RPMI7951 (cell line): ENCODE measurements at regions not wholly inside any gene's neighbourhood (a gene's known extent, or its start where the extent isn't known, plus 50 kb on each side); places are given as distances from the start of the nearest gene placed in this dataset.
"Not testable (repeated sequence)": the region's sequence is repeated elsewhere in the genome, so short reads cannot be mapped to it uniquely, and the experiment has no call there.

Experiments used
- DNase-seq: peaks from one replicate; pipeline ENCODE4 v3.0.0-alpha.2; 2012; ENCODE audit warnings: low read depth

DNA sequence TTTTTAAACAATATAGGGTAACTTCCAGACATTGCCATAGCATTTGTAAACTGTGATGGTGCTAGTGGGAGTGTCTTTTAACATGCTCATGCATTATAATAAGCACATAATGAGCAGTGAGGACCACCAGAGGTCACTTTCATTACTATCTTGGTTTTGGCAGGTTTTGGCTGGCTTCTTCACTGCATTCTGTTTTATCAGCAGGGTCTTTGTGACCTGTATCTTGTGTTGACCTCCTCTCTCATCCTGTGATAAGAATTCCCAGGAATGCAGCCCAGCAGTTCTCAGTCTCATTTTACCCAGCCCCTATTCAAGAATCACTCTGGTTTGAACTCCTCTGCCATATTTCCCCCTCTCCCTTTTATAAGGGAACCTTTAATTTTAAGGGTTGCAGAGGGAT lies 91.3 kb downstream of the ZNF467 start:
- DNase-seq: no peak

- DNase-seq: no peak
Measured at GRCh38 chr7:149681274-149681673, 92.1 kb downstream of the ZNF467 start.

DNA sequence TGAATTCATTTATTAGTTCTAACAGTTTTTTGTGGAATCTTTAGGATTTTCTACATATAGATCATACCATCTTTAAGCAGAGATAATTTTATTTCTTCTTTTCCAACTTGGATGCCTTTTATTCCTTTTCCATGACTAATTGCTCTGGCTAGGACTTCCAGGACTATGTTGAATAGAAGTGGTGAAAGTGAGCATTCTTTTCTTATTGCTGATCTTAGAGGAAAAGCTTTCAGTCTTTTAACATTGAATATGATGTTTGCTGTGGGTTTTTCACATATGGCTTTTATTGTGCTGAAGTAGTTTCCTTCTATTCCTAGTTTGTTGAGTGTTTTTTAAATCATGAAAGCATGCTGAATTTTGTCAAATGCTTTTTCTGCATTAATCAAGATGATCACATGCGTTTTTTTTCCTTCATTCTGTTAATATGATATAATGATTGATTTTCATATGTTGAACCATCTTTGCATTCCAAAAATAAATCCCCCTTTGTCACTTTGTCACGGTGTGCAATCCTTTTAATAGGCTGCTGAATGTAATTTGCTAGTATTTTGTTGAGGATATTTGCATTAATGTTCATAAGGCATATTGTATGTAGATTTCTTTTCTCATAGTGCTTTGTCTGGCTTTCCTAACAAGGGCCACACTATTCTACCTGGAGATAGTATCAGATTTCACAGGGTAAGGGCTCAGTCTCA lies 92.9 kb downstream of the ZNF467 start:
- no peak for DNase-seq

- not testable (repeated sequence) for DNase-seq
Measured at GRCh38 chr7:149674728-149675385, 98.5 kb downstream of the ZNF467 start.

- DNase-seq: no peak
Measured at GRCh38 chr7:149673006-149673405, 100.4 kb downstream of the ZNF467 start.

DNA sequence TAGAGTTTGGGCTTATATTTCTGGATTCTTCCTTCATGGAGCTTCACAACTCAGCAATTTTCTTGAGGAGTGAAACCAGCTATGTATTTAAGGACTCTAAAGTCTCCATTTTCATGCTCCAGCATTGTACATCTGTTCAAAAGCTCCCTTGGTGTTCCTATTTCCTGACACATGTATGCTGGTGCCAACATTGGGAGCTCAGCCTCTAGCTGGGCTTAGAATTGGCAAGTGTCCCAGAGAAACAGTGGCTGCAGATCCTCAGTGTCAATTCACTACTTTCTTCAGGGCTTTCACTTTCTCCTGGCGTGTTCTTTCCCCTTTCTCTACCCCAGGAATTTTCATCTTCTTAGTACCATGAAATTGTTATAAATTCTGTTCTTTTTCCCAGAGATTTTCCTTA lies 103.1 kb downstream of the ZNF467 start:
- DNase-seq: peak; percentile 74

DNA sequence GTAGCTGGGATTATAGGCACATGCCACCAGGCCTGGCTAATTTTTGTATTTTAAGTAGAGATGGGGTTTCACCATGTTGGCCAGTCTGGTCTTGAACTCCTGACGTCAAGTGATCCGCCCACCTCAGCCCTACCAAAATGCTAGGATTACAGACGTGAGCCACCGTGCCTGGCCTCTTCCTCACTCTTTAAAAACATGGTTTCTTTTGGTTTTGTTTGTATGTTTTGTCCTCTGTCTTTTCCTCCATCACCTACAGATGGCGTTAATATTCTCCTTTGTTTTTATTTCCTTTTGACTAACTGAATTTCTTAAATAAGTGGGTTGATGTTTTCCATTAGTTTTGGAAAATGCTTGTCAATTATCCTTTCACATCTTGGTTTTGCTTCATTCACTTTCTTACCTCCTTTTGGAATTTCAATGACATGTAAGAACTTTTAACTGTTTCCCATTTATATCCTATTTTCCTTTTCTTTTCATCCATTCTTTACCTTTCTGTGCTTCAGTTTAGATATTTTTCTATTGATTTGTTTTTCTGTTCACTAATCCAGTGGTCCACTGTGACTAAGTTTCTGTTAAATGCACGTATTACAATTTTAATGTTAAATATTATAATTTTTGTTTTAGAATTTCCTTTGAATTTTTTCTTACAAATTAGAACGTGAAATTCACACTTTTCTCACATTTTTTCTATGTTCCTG lies 104.1 kb downstream of the ZNF467 start:
- DNase-seq: peak; percentile 29

- DNase-seq: no peak
Measured at GRCh38 chr7:149666360-149666945, 106.9 kb downstream of the ZNF467 start.

DNA sequence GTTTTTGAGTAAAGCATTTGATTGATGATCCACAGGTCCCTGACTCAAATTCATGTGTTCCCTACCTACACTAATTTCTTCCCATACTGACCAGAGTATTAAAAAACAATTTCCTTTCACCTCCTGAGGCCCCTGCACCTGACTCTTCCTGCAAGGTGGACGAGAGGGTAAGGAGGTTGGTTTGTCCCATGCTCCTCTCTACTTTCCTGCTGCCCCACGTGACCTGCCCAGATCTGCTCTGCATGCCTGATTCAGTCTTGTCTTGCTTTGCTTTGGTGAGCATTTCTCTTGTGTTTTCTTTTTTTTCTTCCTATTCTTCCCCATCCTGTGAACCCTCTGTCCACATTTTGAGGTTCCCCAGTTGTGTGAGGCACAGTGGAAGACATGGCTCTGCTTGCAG lies 107.8 kb downstream of the ZNF467 start:
- DNase-seq: not testable (repeated sequence)

- DNase-seq: no peak
Measured at GRCh38 chr7:149664666-149665065, 108.7 kb downstream of the ZNF467 start.

DNA sequence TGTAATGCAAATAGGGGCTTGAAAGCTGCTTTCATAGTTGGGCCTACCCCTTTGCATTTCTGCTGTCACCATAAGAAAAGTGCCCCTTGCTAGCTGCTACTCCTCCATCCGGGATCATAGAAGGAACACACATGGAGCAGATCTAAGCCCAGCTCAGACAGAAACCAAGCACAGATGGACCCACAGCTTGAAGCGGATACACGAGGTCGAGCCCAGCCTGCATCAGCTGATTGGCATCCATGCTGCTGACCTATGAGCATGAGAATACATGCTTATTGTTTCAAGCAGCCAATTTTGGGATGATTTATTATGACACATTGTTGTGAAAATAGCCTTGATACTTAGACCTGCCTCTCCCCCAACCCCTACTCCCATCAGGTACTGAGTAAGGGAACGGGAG lies 109.2 kb downstream of the ZNF467 start:
- DNase-seq: no peak

GRCh38 chr7:149662591-149663095 lies 110.7 kb downstream of the ZNF467 start:
- peak; percentile 60 for DNase-seq

DNA sequence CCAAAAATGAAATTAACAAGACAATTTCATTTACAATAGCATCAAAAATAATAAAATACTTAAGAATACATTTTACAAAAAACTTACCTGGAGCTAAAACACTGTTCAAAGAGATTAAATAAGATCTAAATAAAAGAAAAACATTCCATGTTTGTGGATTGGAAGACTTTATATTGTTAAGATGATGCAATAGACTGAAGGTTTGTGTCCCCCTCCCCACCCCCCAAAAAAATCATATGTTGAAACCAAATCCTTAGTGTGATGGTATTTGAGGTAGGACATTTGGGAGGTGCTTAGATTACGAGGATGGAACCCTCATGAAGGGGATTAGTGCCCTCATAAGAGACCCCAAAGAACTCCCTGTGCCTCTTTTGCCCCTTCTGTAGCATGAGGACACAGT lies 117.6 kb downstream of the ZNF467 start:
- no peak for DNase-seq

DNA sequence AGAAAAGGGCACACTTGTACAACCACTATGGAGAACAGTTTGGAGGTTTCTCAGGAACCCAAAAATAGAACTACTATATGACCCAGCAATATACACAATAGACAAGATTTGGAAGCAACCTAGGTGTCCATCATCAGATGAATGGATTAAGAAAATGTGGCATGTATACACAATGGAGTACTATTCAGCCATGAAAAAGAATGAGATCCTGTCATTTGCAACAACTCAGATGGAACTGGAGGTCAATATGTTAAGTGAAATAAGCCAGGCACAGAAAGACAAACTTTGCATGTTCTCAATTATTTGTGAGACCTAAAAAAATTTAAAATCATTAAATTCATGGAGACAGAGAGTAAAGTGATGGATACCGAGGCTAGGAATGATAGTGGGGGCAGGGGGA lies 118.8 kb downstream of the ZNF467 start:
- DNase-seq: no peak

DNA sequence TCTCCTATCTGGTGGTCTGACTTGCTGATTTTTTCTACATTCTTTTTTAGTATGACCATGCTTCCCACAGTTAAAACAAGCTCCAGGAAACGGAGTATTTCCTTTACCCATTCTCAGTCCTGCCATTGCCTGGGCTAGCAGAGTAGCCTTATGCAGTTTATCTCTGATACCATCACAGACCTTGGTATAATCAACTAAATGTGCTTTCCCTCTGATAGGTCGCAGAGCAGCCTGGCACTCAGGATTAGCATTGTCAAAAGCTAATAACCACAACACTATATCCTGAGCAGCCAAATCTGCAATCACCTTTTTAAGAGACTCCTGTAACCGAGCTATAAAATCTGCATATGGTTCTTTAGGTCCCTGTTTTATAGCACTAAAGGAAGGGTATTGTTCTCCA lies 123.2 kb downstream of the ZNF467 start:
- DNase-seq: not testable (repeated sequence)

GRCh38 chr7:149644754-149645153 lies 128.6 kb downstream of the ZNF467 start:
- no peak for DNase-seq

DNA sequence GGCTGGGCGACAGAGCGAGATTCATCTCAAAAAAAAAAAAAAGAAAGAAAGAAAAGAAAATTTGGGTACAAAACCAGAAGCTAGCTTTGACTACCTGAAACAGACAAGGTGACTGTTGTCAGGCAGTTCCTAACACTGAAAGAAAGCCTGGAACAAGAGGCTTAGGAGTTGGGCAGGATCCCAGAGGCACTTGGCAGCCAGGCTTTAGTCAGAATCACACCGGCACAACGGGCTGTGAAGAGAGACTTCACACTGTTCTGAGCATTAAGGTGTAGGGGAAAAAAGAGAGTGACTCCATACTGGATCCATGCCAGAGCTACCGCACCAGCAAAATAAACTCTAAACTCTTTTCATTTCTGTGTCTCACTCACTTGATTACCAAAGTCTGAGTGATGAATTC lies 130.8 kb downstream of the ZNF467 start:
- DNase-seq: no peak

DNA sequence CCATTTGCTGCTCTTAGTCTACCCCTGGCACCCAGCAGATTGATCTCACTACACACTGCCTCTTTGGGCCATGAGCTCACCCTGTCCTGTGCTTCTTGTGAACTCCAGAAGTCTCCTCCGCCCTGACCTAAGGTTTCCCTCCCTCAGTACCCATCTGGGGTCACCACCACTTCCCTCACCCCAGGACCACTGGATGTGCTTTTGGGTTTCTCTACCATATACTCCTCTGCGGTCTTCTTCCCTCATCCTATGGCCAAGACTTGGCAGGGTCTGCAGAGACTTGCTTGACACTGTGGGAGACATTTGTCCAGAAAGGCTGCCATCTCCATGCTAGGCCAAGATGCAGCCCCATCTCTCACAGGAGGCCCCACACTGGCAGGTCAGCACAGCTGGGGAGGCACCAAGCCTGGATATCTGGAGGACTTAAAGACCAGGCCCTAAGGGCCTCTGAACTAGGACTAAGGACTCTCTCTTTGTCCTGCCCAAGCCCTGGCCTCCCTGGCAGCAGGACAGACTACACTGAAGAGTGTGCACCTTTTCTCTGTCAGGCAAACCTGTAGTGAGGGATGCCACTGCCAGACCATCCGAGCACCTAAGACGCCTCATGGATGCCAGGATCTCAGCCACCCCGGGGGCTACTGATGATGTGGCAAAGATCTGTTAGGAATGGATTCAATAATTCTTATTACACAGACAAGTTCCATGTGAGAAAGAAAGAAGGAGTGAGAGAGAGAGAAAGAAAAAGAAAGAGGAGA lies 134.6 kb downstream of the ZNF467 start:
- DNase-seq: no peak

- DNase-seq: no peak
Measured at GRCh38 chr7:149637911-149638565, 135.3 kb downstream of the ZNF467 start.

DNA sequence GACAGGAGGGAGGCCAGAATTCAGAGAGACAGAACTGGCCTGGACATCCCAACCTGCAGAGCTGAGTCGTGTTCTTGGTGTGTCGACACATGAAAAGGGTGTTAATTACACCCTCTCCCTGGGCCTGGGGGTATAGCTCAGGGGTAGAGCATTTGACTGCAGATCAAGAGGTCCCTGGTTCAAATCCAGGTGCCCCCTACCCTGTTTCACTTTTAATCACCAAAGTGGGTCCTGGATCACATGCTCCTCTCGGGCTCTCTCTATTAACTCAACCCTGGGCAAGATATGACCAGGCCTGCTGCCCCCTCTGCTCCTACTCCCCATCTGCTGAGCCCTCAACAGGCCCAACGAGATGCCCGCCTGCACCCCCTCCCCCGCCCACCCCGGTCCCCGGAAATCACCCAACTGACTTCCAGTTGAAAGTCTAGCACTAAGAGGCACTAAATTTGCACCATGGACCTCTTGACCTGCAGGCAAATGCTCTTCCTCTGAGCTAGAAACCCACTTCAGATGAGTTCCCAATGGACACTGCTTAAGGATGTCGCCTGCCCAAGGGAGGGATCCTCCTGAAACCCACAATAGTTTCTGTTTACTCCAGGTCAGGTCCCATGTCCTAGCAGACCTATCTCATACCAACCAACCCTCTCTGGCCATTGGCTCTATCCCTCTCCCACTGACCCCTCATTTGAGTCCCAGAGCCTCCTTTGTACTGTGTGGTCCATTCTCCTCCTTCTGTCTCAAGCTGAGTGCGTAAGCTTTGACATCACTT lies 137.6 kb downstream of the ZNF467 start:
- DNase-seq: no peak
